Epithelial cell of proximal tubule (primary cell): ENCODE measurements at regions not wholly inside any gene's neighbourhood (a gene's known extent, or its start where the extent isn't known, plus 50 kb on each side); places are given as distances from the start of the nearest gene placed in this dataset.
"Not testable (repeated sequence)": the region's sequence is repeated elsewhere in the genome, so short reads cannot be mapped to it uniquely, and the experiment has no call there.

Experiments used
- DNase-seq: peaks from one replicate; pipeline ENCODE4 v3.0.0-alpha.2; 2011; ENCODE audit warnings: low read depth
- H3K4me3 ChIP-seq: 2 replicates; pipeline ENCODE4 v1.5.1; 2011; ENCODE audit warnings: low read depth, mild to moderate bottlenecking, low read length
- CTCF ChIP-seq: conservative IDR thresholded peaks from 2 replicates; pipeline ENCODE4 v1.5.1; 2012; ENCODE audit warnings: low read depth, mild to moderate bottlenecking, low read length

DNA sequence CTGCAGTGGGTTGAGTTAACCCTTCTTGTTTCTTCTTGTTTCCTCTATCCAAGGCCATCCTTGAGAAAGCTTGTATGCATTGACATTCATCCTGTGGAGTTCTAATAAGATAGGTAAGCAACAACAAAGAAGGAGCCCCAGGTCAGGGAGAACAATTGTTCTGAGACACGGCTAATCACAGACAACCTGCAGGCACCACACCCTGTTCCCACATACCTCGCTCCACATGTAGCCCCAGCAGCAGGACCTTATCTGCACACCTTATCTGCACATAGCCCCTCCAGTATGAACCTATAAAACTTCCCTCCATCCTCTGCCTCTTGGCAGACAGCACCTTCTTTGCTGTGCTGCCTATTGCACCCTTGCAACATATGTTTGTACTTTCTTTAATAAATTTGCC, 129.1 kb downstream of the MSL3 start:
- H3K4me3 ChIP-seq: no peak overlapping the region
- DNase-seq: no peak
- no peak for TF ChIP-seq CTCF

DNA sequence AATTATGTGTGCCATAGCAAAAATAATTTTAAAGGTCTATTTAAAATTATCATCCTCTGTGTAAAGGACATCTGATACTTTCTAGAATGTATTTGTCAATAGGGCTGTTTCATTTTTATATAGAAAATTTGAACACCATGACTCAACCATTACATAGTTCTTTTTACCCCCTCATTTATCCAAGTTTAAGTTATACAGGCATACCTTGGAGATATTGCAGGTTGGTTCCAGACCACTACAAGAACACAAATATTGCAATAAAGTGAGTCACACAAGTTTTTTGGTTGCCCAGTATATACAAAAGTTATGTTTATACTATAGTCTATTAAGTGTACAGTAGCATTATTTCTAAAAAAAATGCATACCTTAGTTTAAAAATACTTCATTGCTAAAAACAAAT, 130.4 kb downstream of the MSL3 start:
- no peak for TF ChIP-seq CTCF
- no peak for DNase-seq
- H3K4me3 ChIP-seq: no peak overlapping the region

DNA sequence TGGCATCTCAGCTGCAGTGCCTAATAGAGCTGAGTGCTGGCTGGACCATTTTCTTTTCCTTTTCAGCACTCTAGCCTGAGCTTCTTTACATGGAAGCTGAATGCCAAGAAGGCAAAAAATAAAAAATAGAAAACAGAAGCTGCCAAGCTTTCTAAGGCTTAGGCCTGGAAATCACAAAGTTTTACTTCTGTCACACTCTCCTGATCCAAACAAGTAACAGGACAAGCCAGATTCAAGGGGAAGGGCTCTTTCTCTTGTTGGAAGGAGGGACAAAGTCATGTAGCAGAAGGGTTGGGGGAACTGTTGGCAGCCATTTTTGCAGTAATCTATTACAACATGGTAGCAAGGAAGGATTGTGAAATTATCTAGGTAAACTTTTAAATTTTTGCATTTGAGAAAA, 131.8 kb downstream of the MSL3 start:
- DNase-seq: no peak
- H3K4me3 ChIP-seq: no peak overlapping the region
- no peak for TF ChIP-seq CTCF

GRCh38 chrX:11890836-11891514, 132.9 kb downstream of the MSL3 start:
- H3K4me3 ChIP-seq: no peak overlapping the region
- DNase-seq: no peak
- no peak for TF ChIP-seq CTCF

- no peak overlapping the region for H3K4me3 ChIP-seq
- DNase-seq: peak; percentile 58
- TF ChIP-seq CTCF: no peak
Measured at GRCh38 chrX:11893933-11894710, 136.1 kb downstream of the MSL3 start.

DNA sequence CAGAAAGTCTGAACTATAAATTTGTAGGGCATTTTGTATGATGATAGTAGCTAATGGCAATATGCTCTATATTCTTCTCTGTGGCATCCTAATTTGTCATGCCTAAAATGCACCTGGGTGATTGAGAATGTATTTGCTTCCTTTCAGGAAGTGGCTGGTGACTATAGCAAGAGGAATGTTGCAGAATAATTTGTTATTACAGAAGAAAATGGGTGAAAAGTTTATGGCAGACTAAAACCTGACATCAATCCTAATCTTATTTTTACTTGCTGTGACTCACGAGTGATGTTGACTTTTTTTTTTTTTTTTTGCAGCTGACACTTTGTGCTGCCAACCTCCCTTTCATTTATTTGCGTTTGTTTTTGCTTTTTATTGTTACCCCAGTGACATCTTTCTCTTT, 141.1 kb downstream of the MSL3 start:
- no peak for DNase-seq
- no peak for TF ChIP-seq CTCF
- no peak overlapping the region for H3K4me3 ChIP-seq

DNA sequence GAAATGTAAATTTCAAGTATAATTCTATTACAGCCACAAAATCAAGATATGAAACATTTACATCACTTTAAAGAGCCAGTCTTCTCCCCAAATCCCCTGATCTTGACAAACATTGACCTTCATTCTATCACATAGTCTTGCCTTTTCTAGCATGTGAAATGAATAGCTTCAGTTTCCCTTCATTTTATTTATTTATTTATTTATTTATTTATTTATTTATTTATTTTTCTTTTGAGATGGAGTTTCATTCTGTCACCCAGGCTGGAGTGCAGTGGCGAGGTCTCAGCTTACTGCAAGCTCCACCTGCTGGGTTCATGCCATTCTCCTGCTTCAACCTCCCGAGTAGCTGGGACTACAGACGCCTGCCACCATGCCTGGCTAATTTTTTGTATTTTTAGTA, 147.9 kb downstream of the MSL3 start:
- H3K4me3 ChIP-seq, DNase-seq: not testable (repeated sequence)
